Mesendoderm (in vitro differentiated cells): ENCODE measurements at regions not wholly inside any gene's neighbourhood (a gene's known extent, or its start where the extent isn't known, plus 50 kb on each side); places are given as distances from the start of the nearest gene placed in this dataset.
A peak's percentile ranks its signal among the peaks of the same experiment; 100 is the strongest.

Experiments used
- DNase-seq: peaks from one replicate; pipeline ENCODE4 v3.0.0; 2013
- H2AK5ac ChIP-seq: 2 replicates; pipeline ENCODE4 v1.6.1; 2013; ENCODE audit warnings: low read length, inconsistent platforms
- H2BK120ac ChIP-seq: 2 replicates; pipeline ENCODE4 v1.6.1; 2013; ENCODE audit warnings: low read depth, mild to moderate bottlenecking, low read length, moderate library complexity, mixed read lengths
- H2BK15ac ChIP-seq: replicated peaks from 2 replicates; pipeline ENCODE4 v1.6.1; 2013; ENCODE audit warnings: low read depth, mild to moderate bottlenecking, moderate library complexity
- H2BK5ac ChIP-seq: 2 replicates; pipeline ENCODE4 v1.6.1; 2013; ENCODE audit warnings: low read length, inconsistent platforms
- H3K18ac ChIP-seq: 2 replicates; pipeline ENCODE4 v1.6.1; 2013; ENCODE audit warnings: mild to moderate bottlenecking, low read length, mixed read lengths
- H3K23ac ChIP-seq: one replicate; pipeline ENCODE4 v1.6.1; 2013; ENCODE audit warnings: low read length
- H3K27ac ChIP-seq: 2 replicates; pipeline ENCODE4 v1.5.1; 2013; ENCODE audit warnings: low read depth, mild to moderate bottlenecking, inconsistent platforms, low read length, moderate library complexity
- H3K27me3 ChIP-seq: 2 replicates; pipeline ENCODE4 v1.6.1; 2013; ENCODE audit warnings: low read length, control low read depth, mild to moderate bottlenecking, inconsistent platforms; ENCODE audit not compliant: insufficient read depth, poor library complexity
- H3K36me3 ChIP-seq: 2 replicates; pipeline ENCODE4 v1.6.1; 2013; ENCODE audit warnings: low read length, inconsistent platforms; ENCODE audit not compliant: control insufficient read depth, insufficient read depth
- H3K4ac ChIP-seq: one replicate; pipeline ENCODE4 v1.6.1; 2013; ENCODE audit warnings: low read depth, mild to moderate bottlenecking, low read length, moderate library complexity
- H3K4me1 ChIP-seq: 2 replicates; pipeline ENCODE4 v1.6.1; 2013; ENCODE audit warnings: low read depth, low read length, inconsistent platforms; ENCODE audit not compliant: control insufficient read depth
- H3K4me2 ChIP-seq: 2 replicates; pipeline ENCODE4 v1.6.1; 2013; ENCODE audit warnings: low read length
- H3K4me3 ChIP-seq: 2 replicates; pipeline ENCODE4 v1.5.1; 2013; ENCODE audit warnings: mild to moderate bottlenecking, low read length
- H3K56ac ChIP-seq: one replicate; pipeline ENCODE4 v1.6.1; 2013; ENCODE audit warnings: low read length
- H3K79me1 ChIP-seq: 2 replicates; pipeline ENCODE4 v1.6.1; 2013; ENCODE audit warnings: low read length, inconsistent platforms
- H3K79me2 ChIP-seq: 2 replicates; pipeline ENCODE4 v1.6.1; 2013; ENCODE audit warnings: mild to moderate bottlenecking, low read length; ENCODE audit not compliant: control insufficient read depth, insufficient read depth
- H3K9ac ChIP-seq: 2 replicates; pipeline ENCODE4 v1.6.1; 2013; ENCODE audit warnings: low read length, inconsistent platforms
- H4K5ac ChIP-seq: one replicate; pipeline ENCODE4 v1.6.1; 2013; ENCODE audit warnings: low read length
- H4K8ac ChIP-seq: one replicate; pipeline ENCODE4 v1.6.1; 2013; ENCODE audit warnings: low read depth, mild to moderate bottlenecking, control low read depth, low read length, moderate library complexity
- WGBS: extraction: QIAGEN DNeasy Blood & Tissue Kit; methylation state at CpG from one replicate; pipeline ENCODE4 v1.1.7; 2013; ENCODE audit warnings: low lambda C conversion rate, missing lambda C conversion rate; ENCODE audit not compliant: insufficient coverage; ENCODE audit errors: extremely low coverage; 5-methylcytosine and 5-hydroxymethylcytosine counted together

GRCh38 chr7:94769724-94770123 lies 113.8 kb upstream of the SGCE start:
- Histone ChIP-seq H2BK120ac (no peak overlapping the region), H2BK5ac (no peak overlapping the region), H3K4me2 (no peak overlapping the region), H2BK15ac (no peak overlapping the region), H3K27me3 (no peaks in the 10 kb centered on the region), H3K4me3 (no peak overlapping the region), H3K4ac (no peak overlapping the region), H3K18ac (no peak overlapping the region), H3K36me3 (no peaks in the 10 kb centered on the region), H3K79me1 (no peaks in the 10 kb centered on the region), H4K8ac (no peak overlapping the region), H3K4me1 (no peaks in the 10 kb centered on the region), H2AK5ac (no peak overlapping the region), H3K27ac (no peak overlapping the region), H3K56ac (no peak overlapping the region), H3K9ac (no peak overlapping the region), H3K79me2 (no peaks in the 10 kb centered on the region), H3K23ac (no peak overlapping the region), H4K5ac (no peak overlapping the region)
- no CpG with 5 or more reads among the region's 2 CpGs for WGBS
- no peak for DNase-seq

- DNase-seq = peak; percentile 8
- WGBS = no CpG with 5 or more reads among the region's 3 CpGs
- no peak overlapping the region for H4K8ac ChIP-seq
Measured at GRCh38 chr7:94778711-94779459, 123.0 kb upstream of the SGCE start.

GRCh38 chr7:94779861-94780260 lies 123.9 kb upstream of the SGCE start:
- no peak overlapping the region for H3K9ac ChIP-seq
- no peak overlapping the region for H4K8ac ChIP-seq
- no peak overlapping the region for H3K4me2 ChIP-seq
- no peak overlapping the region for H2BK15ac ChIP-seq
- no peaks in the 10 kb centered on the region for H3K27me3 ChIP-seq
- no peak overlapping the region for H3K4me3 ChIP-seq
- no peak overlapping the region for H3K23ac ChIP-seq
- no peak overlapping the region for H3K18ac ChIP-seq
- H2BK5ac ChIP-seq = no peak overlapping the region
- no peak overlapping the region for H3K4ac ChIP-seq
- H3K79me1 ChIP-seq = no peaks in the 10 kb centered on the region
- H2BK120ac ChIP-seq = no peak overlapping the region
- H4K5ac ChIP-seq = no peak overlapping the region
- H3K36me3 ChIP-seq = no peaks in the 10 kb centered on the region
- no peaks in the 10 kb centered on the region for H3K4me1 ChIP-seq
- H3K56ac ChIP-seq = no peak overlapping the region
- no peak overlapping the region for H3K27ac ChIP-seq
- DNase-seq = no peak
- WGBS = no CpG with 5 or more reads among the region's 1 CpG
- H3K79me2 ChIP-seq = no peaks in the 10 kb centered on the region
- H2AK5ac ChIP-seq = no peak overlapping the region

More at GRCh38 chr7:94778711-94779459, 123.0 kb upstream of the SGCE start:
- no peak overlapping the region for H2BK15ac ChIP-seq
- no peaks in the 10 kb centered on the region for H3K27me3 ChIP-seq
- H3K79me2 ChIP-seq = no peaks in the 10 kb centered on the region
- H3K56ac ChIP-seq = no peak overlapping the region
- no peaks in the 10 kb centered on the region for H3K36me3 ChIP-seq
- H3K18ac ChIP-seq = no peak overlapping the region
- no peak overlapping the region for H3K23ac ChIP-seq
- no peak overlapping the region for H3K9ac ChIP-seq
- no peaks in the 10 kb centered on the region for H3K4me1 ChIP-seq
- no peaks in the 10 kb centered on the region for H3K79me1 ChIP-seq
- no peak overlapping the region for H4K5ac ChIP-seq
- no peak overlapping the region for H3K4me3 ChIP-seq
- no peak overlapping the region for H2BK5ac ChIP-seq
- no peak overlapping the region for H2BK120ac ChIP-seq
- H3K4me2 ChIP-seq = no peak overlapping the region
- no peak overlapping the region for H3K27ac ChIP-seq
- H3K4ac ChIP-seq = no peak overlapping the region
- no peak overlapping the region for H2AK5ac ChIP-seq

- DNase-seq = no peak
- no CpG with 5 or more reads among the region's 2 CpGs for WGBS
- no peaks in the 10 kb centered on the region for H3K79me2 ChIP-seq
- no peak overlapping the region for H4K8ac ChIP-seq
- H2BK15ac ChIP-seq = no peak overlapping the region
- H2BK5ac ChIP-seq = no peak overlapping the region
- H3K36me3 ChIP-seq = no peaks in the 10 kb centered on the region
- no peak overlapping the region for H3K4ac ChIP-seq
- no peak overlapping the region for H3K56ac ChIP-seq
- H3K9ac ChIP-seq = no peak overlapping the region
- no peak overlapping the region for H4K5ac ChIP-seq
- no peak overlapping the region for H3K4me2 ChIP-seq
- H3K79me1 ChIP-seq = no peaks in the 10 kb centered on the region
- H3K23ac ChIP-seq = no peak overlapping the region
- H2AK5ac ChIP-seq = no peak overlapping the region
- no peak overlapping the region for H2BK120ac ChIP-seq
- no peak overlapping the region for H3K4me3 ChIP-seq
- no peaks in the 10 kb centered on the region for H3K4me1 ChIP-seq
- no peak overlapping the region for H3K18ac ChIP-seq
- no peak overlapping the region for H3K27ac ChIP-seq
- H3K27me3 ChIP-seq = no peaks in the 10 kb centered on the region
Measured at GRCh38 chr7:94781236-94781635, 125.3 kb upstream of the SGCE start.

GRCh38 chr7:94782777-94783176 lies 124.6 kb upstream of the PPP1R9A start:
- H3K27me3 ChIP-seq = no peaks in the 10 kb centered on the region
- no peak for DNase-seq
- no peak overlapping the region for H3K27ac ChIP-seq
- H2AK5ac ChIP-seq = no peak overlapping the region
- no peak overlapping the region for H3K4me3 ChIP-seq
- no peak overlapping the region for H2BK120ac ChIP-seq
- no peak overlapping the region for H3K18ac ChIP-seq
- no peak overlapping the region for H3K4me2 ChIP-seq
- H2BK5ac ChIP-seq = no peak overlapping the region
- H3K79me2 ChIP-seq = no peaks in the 10 kb centered on the region
- H3K4me1 ChIP-seq = no peaks in the 10 kb centered on the region
- WGBS = no CpG with 5 or more reads among the region's 8 CpGs
- H3K9ac ChIP-seq = no peak overlapping the region
- no peaks in the 10 kb centered on the region for H3K36me3 ChIP-seq
- H3K4ac ChIP-seq = no peak overlapping the region
- no peak overlapping the region for H3K23ac ChIP-seq
- no peak overlapping the region for H4K5ac ChIP-seq
- no peaks in the 10 kb centered on the region for H3K79me1 ChIP-seq
- H4K8ac ChIP-seq = no peak overlapping the region
- H3K56ac ChIP-seq = no peak overlapping the region
- no peak overlapping the region for H2BK15ac ChIP-seq

- no CpG with 5 or more reads among the region's 1 CpG for WGBS
- H3K79me1 ChIP-seq = no peaks in the 10 kb centered on the region
- no peak overlapping the region for H3K56ac ChIP-seq
- H3K4me1 ChIP-seq = no peaks in the 10 kb centered on the region
- H2BK15ac ChIP-seq = no peak overlapping the region
- H3K23ac ChIP-seq = no peak overlapping the region
- H3K27ac ChIP-seq = no peak overlapping the region
- no peak overlapping the region for H3K4ac ChIP-seq
- no peak overlapping the region for H3K9ac ChIP-seq
- H3K4me2 ChIP-seq = no peak overlapping the region
- H3K27me3 ChIP-seq = no peaks in the 10 kb centered on the region
- H4K8ac ChIP-seq = no peak overlapping the region
- H3K4me3 ChIP-seq = no peak overlapping the region
- no peak overlapping the region for H2AK5ac ChIP-seq
- H2BK5ac ChIP-seq = no peak overlapping the region
- no peaks in the 10 kb centered on the region for H3K79me2 ChIP-seq
- H2BK120ac ChIP-seq = no peak overlapping the region
- no peak for DNase-seq
- H3K36me3 ChIP-seq = no peaks in the 10 kb centered on the region
- no peak overlapping the region for H3K18ac ChIP-seq
- no peak overlapping the region for H4K5ac ChIP-seq
Measured at GRCh38 chr7:94787285-94787684, 120.1 kb upstream of the PPP1R9A start.
